Peyer's patch (tissue), 4 donors: ENCODE measurements at regions not wholly inside any gene's neighbourhood (a gene's known extent, or its start where the extent isn't known, plus 50 kb on each side); places are given as distances from the start of the nearest gene placed in this dataset.

Experiments used
- DNase-seq, 3 donors: peaks; one replicate each; pipeline ENCODE4 v3.0.0-alpha.2; 2017 to 2019
- H3K27ac ChIP-seq, 4 donors: fragments of 200-600 bp; sonication (generic); one replicate each; pipeline ENCODE4 v1.5.1; 2016 to 2019
- H3K27me3 ChIP-seq, 2 donors: fragments of 200-600 bp; sonication (generic); one replicate each; pipeline ENCODE4 v1.5.1; 2019
- H3K36me3 ChIP-seq, 3 donors: fragments of 200-600 bp; sonication (generic); one replicate each; pipeline ENCODE4 v1.5.1; 2016 to 2019
- H3K4me1 ChIP-seq, 4 donors: fragments of 200-600 bp; sonication (generic); one replicate each; pipeline ENCODE4 v1.5.1; 2016 to 2019
- H3K4me3 ChIP-seq, 4 donors: fragments of 200-600 bp; sonication (generic); 1 replicate in 3 of 4; 2 replicates in 1 of 4; pipeline ENCODE4 v1.5.1; 2016 to 2019; ENCODE audit warnings: mild to moderate bottlenecking in 1 of 4
- H3K9me3 ChIP-seq, 4 donors: fragments of 200-600 bp; sonication (generic); one replicate each; pipeline ENCODE4 v1.5.1; 2016 to 2019; ENCODE audit warnings: mild to moderate bottlenecking in 1 of 4
- CTCF ChIP-seq, 6 experiments: fragments of 450-650 bp in 4 of 6; fragments of 200-600 bp in 2 of 6; sonication (generic) in 1 of 6; IDR thresholded peaks; one replicate each; pipeline ENCODE4 v1.5.1; 2017 to 2019; ENCODE audit warnings: antibody characterized with exemption in 6 of 6, mild to moderate bottlenecking in 3 of 6, moderate library complexity in 1 of 6
- POLR2A ChIP-seq, 2 donors: fragments of 450-650 bp; IDR thresholded peaks; one replicate each; pipeline ENCODE4 v1.5.1; 2017; ENCODE audit warnings: antibody characterized with exemption in 2 of 2, mild to moderate bottlenecking in 2 of 2, moderate library complexity in 2 of 2

GRCh38 chr4:8689741-8690140, 97.2 kb downstream of the CPZ start:
- no peaks in the 10 kb centered on the region for H3K4me1 ChIP-seq
- DNase-seq: no peak
- H3K9me3 ChIP-seq: no peaks in the 10 kb centered on the region
- TF ChIP-seq POLR2A (IDR thresholded peaks at IDR 0.05): no peak
- TF ChIP-seq CTCF (IDR thresholded peaks at IDR 0.05): no peak
- H3K27me3 ChIP-seq: no peaks in the 10 kb centered on the region
- H3K4me3 ChIP-seq: no peak overlapping the region
- no peak overlapping the region for H3K27ac ChIP-seq
- no peaks in the 10 kb centered on the region for H3K36me3 ChIP-seq

GRCh38 chr4:8688908-8689445, 96.4 kb downstream of the CPZ start:
- Histone ChIP-seq H3K27me3 (no peaks in the 10 kb centered on the region), H3K9me3 (no peaks in the 10 kb centered on the region), H3K36me3 (no peaks in the 10 kb centered on the region), H3K4me3 (no peak overlapping the region), H3K27ac (no peak overlapping the region), H3K4me1 (no peaks in the 10 kb centered on the region)
- DNase-seq: no peak
- TF ChIP-seq CTCF (IDR thresholded peaks at IDR 0.05) (no peak), POLR2A (IDR thresholded peaks at IDR 0.05) (no peak)

GRCh38 chr4:8688041-8688907, 95.7 kb downstream of the CPZ start:
- no peak for DNase-seq
- Histone ChIP-seq H3K4me1 (no peaks in the 10 kb centered on the region), H3K27ac (no peak overlapping the region), H3K9me3 (no peaks in the 10 kb centered on the region), H3K27me3 (no peaks in the 10 kb centered on the region), H3K36me3 (no peaks in the 10 kb centered on the region), H3K4me3 (no peak overlapping the region)
- TF ChIP-seq CTCF (IDR thresholded peaks at IDR 0.05) (peak in 4 of 6 experiments; percentile 25 to 53 (median 46)), POLR2A (IDR thresholded peaks at IDR 0.05) (no peak)

- Histone ChIP-seq H3K4me3 (no peak overlapping the region), H3K27ac (no peak overlapping the region), H3K36me3 (no peaks in the 10 kb centered on the region), H3K27me3 (no peaks in the 10 kb centered on the region), H3K4me1 (no peaks in the 10 kb centered on the region), H3K9me3 (no peaks in the 10 kb centered on the region)
- TF ChIP-seq POLR2A (IDR thresholded peaks at IDR 0.05) (no peak), CTCF (IDR thresholded peaks at IDR 0.05) (no peak)
- no peak for DNase-seq
Measured at GRCh38 chr4:8687083-8687482, 94.5 kb downstream of the CPZ start.

GRCh38 chr4:8685831-8686230, 93.3 kb downstream of the CPZ start:
- TF ChIP-seq CTCF (IDR thresholded peaks at IDR 0.05): no peak
- TF ChIP-seq POLR2A (IDR thresholded peaks at IDR 0.05): no peak
- Histone ChIP-seq H3K4me1 (no peaks in the 10 kb centered on the region), H3K27me3 (no peaks in the 10 kb centered on the region), H3K4me3 (no peak overlapping the region), H3K36me3 (no peaks in the 10 kb centered on the region), H3K9me3 (no peaks in the 10 kb centered on the region), H3K27ac (no peak overlapping the region)
- no peak for DNase-seq
